Hematopoietic multipotent progenitor cell (in vitro differentiated cells): ENCODE measurements at regions not wholly inside any gene's neighbourhood (a gene's known extent, or its start where the extent isn't known, plus 50 kb on each side); places are given as distances from the start of the nearest gene placed in this dataset.
A peak's percentile ranks its signal among the peaks of the same experiment; 100 is the strongest.

Experiments
- DNase-seq, 3 donors: peaks; one replicate each; pipeline ENCODE4 v3.0.0-alpha.2; 2011 to 2015; ENCODE audit warnings: low read depth in 2 of 3, low spot score in 2 of 3

DNA sequence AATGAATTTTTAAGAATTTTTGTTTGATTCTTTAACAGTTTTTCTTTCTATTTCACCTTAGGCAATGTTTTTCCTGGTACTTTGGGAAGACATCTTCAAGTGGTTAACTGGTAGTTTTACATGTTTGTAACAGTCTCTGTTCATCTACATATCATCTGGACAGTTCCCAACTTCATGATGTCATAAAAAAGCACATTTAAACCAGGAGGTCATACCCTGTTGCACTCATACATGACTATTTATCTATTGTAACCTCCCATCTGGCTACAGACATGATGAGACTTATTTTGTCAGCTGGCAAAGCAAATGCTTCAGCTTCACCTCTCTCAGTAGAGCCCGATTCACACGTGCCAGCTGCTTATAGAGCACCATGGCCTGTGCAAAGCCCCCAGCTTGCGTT lies 99.8 kb upstream of the YPEL5 start:
- no peak for DNase-seq

GRCh38 chr2:30048636-30049175 lies 98.1 kb upstream of the YPEL5 start:
- no peak for DNase-seq

- no peak for DNase-seq
Measured at GRCh38 chr2:30055548-30055947, 91.3 kb upstream of the YPEL5 start.

GRCh38 chr2:30060562-30060961 lies 86.2 kb upstream of the YPEL5 start:
- DNase-seq = no peak

GRCh38 chr2:30068067-30068466 lies 78.7 kb upstream of the YPEL5 start:
- DNase-seq = no peak

- DNase-seq = peak; percentile 10 to 86 (median 53)
Measured at GRCh38 chr2:30072250-30072842, 74.5 kb upstream of the YPEL5 start.

GRCh38 chr2:30073523-30073922 lies 73.3 kb upstream of the YPEL5 start:
- no peak for DNase-seq

DNA sequence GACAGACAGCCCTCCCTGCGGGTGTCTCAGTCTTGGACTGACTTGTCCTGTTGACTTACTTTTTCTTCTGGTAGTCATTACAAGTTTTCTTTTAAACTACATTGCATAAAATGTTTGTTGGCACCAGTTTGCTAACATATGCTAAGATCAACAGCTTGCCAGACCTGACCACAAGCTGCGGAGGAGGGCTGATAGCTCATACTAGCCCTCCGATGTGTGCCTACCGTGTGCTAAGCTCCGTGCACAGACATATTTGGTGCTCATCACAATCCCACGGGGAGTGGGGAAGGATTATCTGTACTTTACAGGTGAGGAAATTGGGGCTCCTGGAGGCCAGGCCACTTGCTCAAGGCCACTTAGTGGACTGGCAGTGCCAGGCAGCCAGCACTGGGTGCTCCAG lies 72.8 kb upstream of the YPEL5 start:
- DNase-seq = no peak

- DNase-seq = no peak
Measured at GRCh38 chr2:30078521-30078920, 68.3 kb upstream of the YPEL5 start.

DNA sequence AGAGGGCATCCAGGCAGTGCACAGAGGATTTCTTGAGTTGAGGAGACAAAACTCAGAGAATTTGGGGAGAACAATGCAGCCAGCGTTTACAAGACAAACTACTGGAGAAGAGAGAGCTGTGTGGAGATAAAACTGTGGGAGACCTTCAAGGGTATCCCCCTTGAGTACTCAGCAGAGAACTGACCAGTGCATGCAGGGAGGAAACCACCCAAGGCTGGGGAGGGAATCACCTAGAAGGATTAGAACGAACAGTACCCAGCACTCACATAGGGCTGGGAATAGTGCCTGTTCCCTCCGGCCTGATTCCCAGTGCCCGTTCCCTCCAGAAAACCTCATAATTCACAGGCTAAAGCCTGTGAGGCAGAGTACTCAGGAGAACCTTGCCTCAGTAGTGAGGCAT lies 61.9 kb upstream of the YPEL5 start:
- no peak for DNase-seq

- DNase-seq = no peak
Measured at GRCh38 chr2:30089171-30089570, 57.6 kb upstream of the YPEL5 start.

- DNase-seq = no peak
Measured at GRCh38 chr2:30095402-30095801, 51.4 kb upstream of the YPEL5 start.

GRCh38 chr2:30096451-30096850 lies 50.4 kb upstream of the YPEL5 start:
- DNase-seq = no peak
